ENCODE measurements at regions not wholly inside any gene's neighbourhood (a gene's known extent, or its start where the extent isn't known, plus 50 kb on each side); places are given as distances from the start of the nearest gene placed in this dataset.

GRCh38 chr4:179123084-179123483 lies 1680.8 kb upstream of the AGA start:
- H3K9ac ChIP-seq (ENCODE audit: low read depth in 1 of 3, low read length in 3 of 3), result no peak overlapping the region
- H3K4me3 ChIP-seq (ENCODE audit: low read length in 3 of 3), result no peak overlapping the region

GRCh38 chr4:179124419-179124818 lies 1682.2 kb upstream of the AGA start:
- H3K9ac ChIP-seq (ENCODE audit: low read depth in 1 of 3, low read length in 3 of 3), result no peak overlapping the region
- no peaks in the 10 kb centered on the region for H3K9me3 ChIP-seq (ENCODE audit: control insufficient read depth in 3 of 3, low read length in 3 of 3)
- no peaks in the 10 kb centered on the region for H3K27me3 ChIP-seq (ENCODE audit: control insufficient read depth in 3 of 3, insufficient read depth in 3 of 3, low read length in 3 of 3)
- H3K27ac ChIP-seq (ENCODE audit: low read depth, low read length), result no peak overlapping the region
- H3K36me3 ChIP-seq (ENCODE audit: control insufficient read depth in 3 of 3, insufficient read depth in 3 of 3, low read length in 3 of 3), result no peaks in the 10 kb centered on the region
- H3K4me1 ChIP-seq (ENCODE audit: control insufficient read depth in 3 of 3, insufficient read depth in 3 of 3, low read length in 3 of 3), result no peaks in the 10 kb centered on the region
- H3K4me3 ChIP-seq (ENCODE audit: low read length in 3 of 3), result no peak overlapping the region

More at GRCh38 chr4:179123084-179123483, 1680.8 kb upstream of the AGA start:
- Histone ChIP-seq H3K27me3 (ENCODE audit: control insufficient read depth in 3 of 3, insufficient read depth in 3 of 3, low read length in 3 of 3) (no peaks in the 10 kb centered on the region), H3K36me3 (ENCODE audit: control insufficient read depth in 3 of 3, insufficient read depth in 3 of 3, low read length in 3 of 3) (no peaks in the 10 kb centered on the region), H3K9me3 (ENCODE audit: control insufficient read depth in 3 of 3, low read length in 3 of 3) (no peaks in the 10 kb centered on the region), H3K27ac (ENCODE audit: low read depth, low read length) (no peak overlapping the region), H3K4me1 (ENCODE audit: control insufficient read depth in 3 of 3, insufficient read depth in 3 of 3, low read length in 3 of 3) (no peaks in the 10 kb centered on the region)

- no peaks in the 10 kb centered on the region for H3K9me3 ChIP-seq (ENCODE audit: control insufficient read depth in 3 of 3, low read length in 3 of 3)
- H3K36me3 ChIP-seq (ENCODE audit: control insufficient read depth in 3 of 3, insufficient read depth in 3 of 3, low read length in 3 of 3), result no peaks in the 10 kb centered on the region
- no peaks in the 10 kb centered on the region for H3K4me1 ChIP-seq (ENCODE audit: control insufficient read depth in 3 of 3, insufficient read depth in 3 of 3, low read length in 3 of 3)
- no peak overlapping the region for H3K9ac ChIP-seq (ENCODE audit: low read depth in 1 of 3, low read length in 3 of 3)
- no peak overlapping the region for H3K27ac ChIP-seq (ENCODE audit: low read depth, low read length)
- H3K4me3 ChIP-seq (ENCODE audit: low read length in 3 of 3), result no peak overlapping the region
- H3K27me3 ChIP-seq (ENCODE audit: control insufficient read depth in 3 of 3, insufficient read depth in 3 of 3, low read length in 3 of 3), result no peaks in the 10 kb centered on the region
Observed at GRCh38 chr4:179124957-179125356, 1682.7 kb upstream of the AGA start.

GRCh38 chr4:179125870-179126269 lies 1683.6 kb upstream of the AGA start:
- H3K27ac ChIP-seq (ENCODE audit: low read depth, low read length), result no peak overlapping the region
- H3K9ac ChIP-seq (ENCODE audit: low read depth in 1 of 3, low read length in 3 of 3), result no peak overlapping the region
- H3K36me3 ChIP-seq (ENCODE audit: control insufficient read depth in 3 of 3, insufficient read depth in 3 of 3, low read length in 3 of 3), result no peaks in the 10 kb centered on the region
- no peak overlapping the region for H3K4me3 ChIP-seq (ENCODE audit: low read length in 3 of 3)
- no peaks in the 10 kb centered on the region for H3K27me3 ChIP-seq (ENCODE audit: control insufficient read depth in 3 of 3, insufficient read depth in 3 of 3, low read length in 3 of 3)
- no peaks in the 10 kb centered on the region for H3K9me3 ChIP-seq (ENCODE audit: control insufficient read depth in 3 of 3, low read length in 3 of 3)
- H3K4me1 ChIP-seq (ENCODE audit: control insufficient read depth in 3 of 3, insufficient read depth in 3 of 3, low read length in 3 of 3), result no peaks in the 10 kb centered on the region

GRCh38 chr4:179128299-179128698 lies 1686.1 kb upstream of the AGA start:
- Histone ChIP-seq H3K27ac (ENCODE audit: low read depth, low read length) (no peak overlapping the region), H3K4me3 (ENCODE audit: low read length in 3 of 3) (no peak overlapping the region), H3K36me3 (ENCODE audit: control insufficient read depth in 3 of 3, insufficient read depth in 3 of 3, low read length in 3 of 3) (no peaks in the 10 kb centered on the region), H3K9ac (ENCODE audit: low read depth in 1 of 3, low read length in 3 of 3) (no peak overlapping the region), H3K9me3 (ENCODE audit: control insufficient read depth in 3 of 3, low read length in 3 of 3) (no peaks in the 10 kb centered on the region), H3K4me1 (ENCODE audit: control insufficient read depth in 3 of 3, insufficient read depth in 3 of 3, low read length in 3 of 3) (no peaks in the 10 kb centered on the region), H3K27me3 (ENCODE audit: control insufficient read depth in 3 of 3, insufficient read depth in 3 of 3, low read length in 3 of 3) (no peaks in the 10 kb centered on the region)

GRCh38 chr4:179130122-179130714 lies 1688.0 kb upstream of the AGA start:
- Histone ChIP-seq H3K4me1 (ENCODE audit: control insufficient read depth in 3 of 3, insufficient read depth in 3 of 3, low read length in 3 of 3) (no peaks in the 10 kb centered on the region), H3K27me3 (ENCODE audit: control insufficient read depth in 3 of 3, insufficient read depth in 3 of 3, low read length in 3 of 3) (no peaks in the 10 kb centered on the region), H3K9ac (ENCODE audit: low read depth in 1 of 3, low read length in 3 of 3) (no peak overlapping the region), H3K27ac (ENCODE audit: low read depth, low read length) (no peak overlapping the region), H3K4me3 (ENCODE audit: low read length in 3 of 3) (no peak overlapping the region), H3K9me3 (ENCODE audit: control insufficient read depth in 3 of 3, low read length in 3 of 3) (no peaks in the 10 kb centered on the region), H3K36me3 (ENCODE audit: control insufficient read depth in 3 of 3, insufficient read depth in 3 of 3, low read length in 3 of 3) (no peaks in the 10 kb centered on the region)

- Histone ChIP-seq H3K9ac (ENCODE audit: low read depth in 1 of 3, low read length in 3 of 3) (no peak overlapping the region), H3K36me3 (ENCODE audit: control insufficient read depth in 3 of 3, insufficient read depth in 3 of 3, low read length in 3 of 3) (no peaks in the 10 kb centered on the region), H3K27me3 (ENCODE audit: control insufficient read depth in 3 of 3, insufficient read depth in 3 of 3, low read length in 3 of 3) (no peaks in the 10 kb centered on the region), H3K4me1 (ENCODE audit: control insufficient read depth in 3 of 3, insufficient read depth in 3 of 3, low read length in 3 of 3) (no peaks in the 10 kb centered on the region), H3K27ac (ENCODE audit: low read depth, low read length) (no peak overlapping the region), H3K9me3 (ENCODE audit: control insufficient read depth in 3 of 3, low read length in 3 of 3) (peaks cover 0 to 2% (median 0%) of the 10 kb centered on the region in 3 donors), H3K4me3 (ENCODE audit: low read length in 3 of 3) (no peak overlapping the region)
Observed at GRCh38 chr4:179145746-179146525, 1703.7 kb upstream of the AGA start.

GRCh38 chr4:179151770-179152169 lies 1709.5 kb upstream of the AGA start:
- Histone ChIP-seq H3K27me3 (ENCODE audit: control insufficient read depth in 3 of 3, insufficient read depth in 3 of 3, low read length in 3 of 3) (no peaks in the 10 kb centered on the region), H3K4me1 (ENCODE audit: control insufficient read depth in 3 of 3, insufficient read depth in 3 of 3, low read length in 3 of 3) (no peaks in the 10 kb centered on the region), H3K36me3 (ENCODE audit: control insufficient read depth in 3 of 3, insufficient read depth in 3 of 3, low read length in 3 of 3) (no peaks in the 10 kb centered on the region), H3K9me3 (ENCODE audit: control insufficient read depth in 3 of 3, low read length in 3 of 3) (peaks cover 0 to 3% (median 0%) of the 10 kb centered on the region in 3 donors), H3K27ac (ENCODE audit: low read depth, low read length) (no peak overlapping the region), H3K9ac (ENCODE audit: low read depth in 1 of 3, low read length in 3 of 3) (no peak overlapping the region), H3K4me3 (ENCODE audit: low read length in 3 of 3) (no peak overlapping the region)

- Histone ChIP-seq H3K27me3 (ENCODE audit: control insufficient read depth in 3 of 3, insufficient read depth in 3 of 3, low read length in 3 of 3) (no peaks in the 10 kb centered on the region), H3K27ac (ENCODE audit: low read depth, low read length) (no peak overlapping the region), H3K4me1 (ENCODE audit: control insufficient read depth in 3 of 3, insufficient read depth in 3 of 3, low read length in 3 of 3) (no peaks in the 10 kb centered on the region), H3K9me3 (ENCODE audit: control insufficient read depth in 3 of 3, low read length in 3 of 3) (no peaks in the 10 kb centered on the region), H3K4me3 (ENCODE audit: low read length in 3 of 3) (no peak overlapping the region), H3K9ac (ENCODE audit: low read depth in 1 of 3, low read length in 3 of 3) (no peak overlapping the region), H3K36me3 (ENCODE audit: control insufficient read depth in 3 of 3, insufficient read depth in 3 of 3, low read length in 3 of 3) (no peaks in the 10 kb centered on the region)
Observed at GRCh38 chr4:179163147-179163546, 1720.9 kb upstream of the AGA start.

- H3K9ac ChIP-seq (ENCODE audit: low read depth in 1 of 3, low read length in 3 of 3), result no peak overlapping the region
- no peaks in the 10 kb centered on the region for H3K36me3 ChIP-seq (ENCODE audit: control insufficient read depth in 3 of 3, insufficient read depth in 3 of 3, low read length in 3 of 3)
- H3K4me3 ChIP-seq (ENCODE audit: low read length in 3 of 3), result no peak overlapping the region
- no peaks in the 10 kb centered on the region for H3K9me3 ChIP-seq (ENCODE audit: control insufficient read depth in 3 of 3, low read length in 3 of 3)
- no peaks in the 10 kb centered on the region for H3K4me1 ChIP-seq (ENCODE audit: control insufficient read depth in 3 of 3, insufficient read depth in 3 of 3, low read length in 3 of 3)
- no peaks in the 10 kb centered on the region for H3K27me3 ChIP-seq (ENCODE audit: control insufficient read depth in 3 of 3, insufficient read depth in 3 of 3, low read length in 3 of 3)
- H3K27ac ChIP-seq (ENCODE audit: low read depth, low read length), result no peak overlapping the region
Observed at GRCh38 chr4:179164267-179164999, 1722.2 kb upstream of the AGA start.

All from skeletal muscle tissue (tissue), 3 donors.